Bronchial epithelial cell (primary cell): ENCODE measurements at regions not wholly inside any gene's neighbourhood (a gene's known extent, or its start where the extent isn't known, plus 50 kb on each side); places are given as distances from the start of the nearest gene placed in this dataset.

Experiments used
- DNase-seq: peaks from one replicate; pipeline ENCODE4 v3.0.0-alpha.2; 2010; ENCODE audit warnings: low read depth
- FAIRE-seq: peaks from 2 replicates; lab custom pipeline; 2011; peaks lifted over from hg19 to GRCh38; lab: Jason Lieb, UNC
- H3K27me3 ChIP-seq: 2 replicates; pipeline ENCODE4 v1.5.1; 2011; ENCODE audit warnings: low read length; ENCODE audit not compliant: control insufficient read depth, insufficient read depth
- H3K36me3 ChIP-seq: 2 replicates; pipeline ENCODE4 v1.5.1; 2011; ENCODE audit warnings: low read length; ENCODE audit not compliant: control insufficient read depth, insufficient read depth
- H3K4me3 ChIP-seq: 2 replicates; pipeline ENCODE4 v1.5.1; 2011; ENCODE audit warnings: mild to moderate bottlenecking, low read depth, low read length, control low read depth
- CTCF ChIP-seq: IDR thresholded peaks from 2 replicates; pipeline ENCODE4 v1.5.1; 2011; ENCODE audit warnings: mild to moderate bottlenecking, moderate library complexity, low read length, control low read depth, inconsistent platforms; ENCODE audit not compliant: insufficient read depth, severe bottlenecking

GRCh38 chr12:126607867-126608266 lies 1542.6 kb downstream of the AACS start:
- H3K4me3 ChIP-seq = no peak overlapping the region
- H3K27me3 ChIP-seq = no peaks in the 10 kb centered on the region
- H3K36me3 ChIP-seq = no peaks in the 10 kb centered on the region
- TF ChIP-seq CTCF = no peak
- FAIRE-seq (no peak), DNase-seq (no peak)

GRCh38 chr12:126608607-126609175 lies 1543.5 kb downstream of the AACS start:
- Histone ChIP-seq H3K27me3 (no peaks in the 10 kb centered on the region), H3K36me3 (no peaks in the 10 kb centered on the region), H3K4me3 (no peak overlapping the region)
- no peak for TF ChIP-seq CTCF
- DNase-seq = no peak
- no peak for FAIRE-seq

GRCh38 chr12:126616441-126616840 lies 1551.2 kb downstream of the AACS start:
- H3K36me3 ChIP-seq = no peaks in the 10 kb centered on the region
- no peak for FAIRE-seq
- H3K4me3 ChIP-seq = no peak overlapping the region
- no peak for TF ChIP-seq CTCF
- H3K27me3 ChIP-seq = no peaks in the 10 kb centered on the region
- DNase-seq = no peak

GRCh38 chr12:126617312-126617711 lies 1552.1 kb downstream of the AACS start:
- no peak for DNase-seq
- no peak for TF ChIP-seq CTCF
- FAIRE-seq = no peak

GRCh38 chr12:126627596-126627995 lies 1562.4 kb downstream of the AACS start:
- no peaks in the 10 kb centered on the region for H3K36me3 ChIP-seq
- H3K4me3 ChIP-seq = no peak overlapping the region
- DNase-seq = no peak
- H3K27me3 ChIP-seq = no peaks in the 10 kb centered on the region
- no peak for FAIRE-seq
- no peak for TF ChIP-seq CTCF

More at GRCh38 chr12:126617312-126617711, 1552.1 kb downstream of the AACS start:
- Histone ChIP-seq H3K36me3 (no peaks in the 10 kb centered on the region), H3K4me3 (no peak overlapping the region), H3K27me3 (no peaks in the 10 kb centered on the region)

GRCh38 chr12:126636821-126637220 lies 1571.6 kb downstream of the AACS start:
- FAIRE-seq (no peak), DNase-seq (no peak)
- H3K36me3 ChIP-seq = no peaks in the 10 kb centered on the region
- no peak for TF ChIP-seq CTCF
- no peak overlapping the region for H3K4me3 ChIP-seq
- no peaks in the 10 kb centered on the region for H3K27me3 ChIP-seq
